Pancreas (tissue), 10 donors: ENCODE measurements at regions not wholly inside any gene's neighbourhood (a gene's known extent, or its start where the extent isn't known, plus 50 kb on each side); places are given as distances from the start of the nearest gene placed in this dataset.

Experiments
- ATAC-seq, 4 donors: fragments of 200-7000 bp; cut with Tn5 transposase; one replicate each; pipeline versions ENCODE4 v1.8.0 to v1.9.1; 2020; ENCODE audit warnings: mild to moderate bottlenecking in 4 of 4, moderate library complexity in 4 of 4
- DNase-seq, 6 donors: peaks; one replicate each; pipeline ENCODE4 v3.0.0-alpha.2; 2020
- FAIRE-seq: peaks from 2 replicates; lab custom pipeline; 2012; peaks lifted over from hg19 to GRCh38; lab: Jason Lieb, UNC
- H3K27ac ChIP-seq, 4 donors: fragments of 200-600 bp; sonication (generic); 1 replicate in 3 of 4; 2 replicates in 1 of 4; pipeline versions ENCODE4 v1.5.0 to v1.8.0; 2020
- H3K27me3 ChIP-seq, 4 donors: fragments of 200-600 bp; one replicate each; pipeline ENCODE4 v1.8.0; 2021
- H3K36me3 ChIP-seq, 3 donors: fragments of 200-600 bp; sonication (generic) in 1 of 3; one replicate each; pipeline versions ENCODE4 v1.5.0 to v1.8.0; 2020 to 2021
- H3K4me1 ChIP-seq, 3 donors: fragments of 200-600 bp; one replicate each; pipeline ENCODE4 v1.8.0; 2021
- H3K4me3 ChIP-seq, 4 donors: fragments of 200-600 bp; sonication (generic) in 2 of 4; one replicate each; pipeline versions ENCODE4 v1.5.0 to v1.8.0; 2020 to 2021
- H3K9me3 ChIP-seq, 4 donors: fragments of 200-600 bp; one replicate each; pipeline ENCODE4 v1.8.0; 2021
- CTCF ChIP-seq, 4 donors: fragments of 200-600 bp; sonication (generic) in 3 of 4; IDR thresholded peaks; one replicate each; pipeline versions ENCODE4 v1.5.0 to v1.8.0; 2021; ENCODE audit warnings: antibody characterized with exemption in 4 of 4
- WGBS, 2 donors: extraction: QIAGEN DNeasy Blood & Tissue Kit; methylation state at CpG; one replicate each; pipeline ENCODE4 v1.1.7; 2013; 5-methylcytosine and 5-hydroxymethylcytosine counted together
- intact Hi-C, 3 donors: fragments of 100-400 bp; cut with DNase I; formaldehyde crosslinking; loops; one replicate each; pipeline versions ENCODE4 v1.11.1 to v1.14.2; 2022
- donor health status: healthy with polysubstance abuse.
- donor health status: DM: no; HTN: no; CAD: no; lungs with moderate emphysema.
- donor health status: DM: no; HTN: no; CAD: no.
- donor health status: control.
- donor health status: control.
- donor health status: Bipolar disorder and iron deficiency.
- donor health status: DM: yes; HTN: yes; CAD: no.
- donor health status: DM: no; HTN: no; CAD: no.
- donor health status: DM: no; HTN: no; CAD: no.
- donor health status: DM: yes; HTN: yes; CAD: no.

DNA sequence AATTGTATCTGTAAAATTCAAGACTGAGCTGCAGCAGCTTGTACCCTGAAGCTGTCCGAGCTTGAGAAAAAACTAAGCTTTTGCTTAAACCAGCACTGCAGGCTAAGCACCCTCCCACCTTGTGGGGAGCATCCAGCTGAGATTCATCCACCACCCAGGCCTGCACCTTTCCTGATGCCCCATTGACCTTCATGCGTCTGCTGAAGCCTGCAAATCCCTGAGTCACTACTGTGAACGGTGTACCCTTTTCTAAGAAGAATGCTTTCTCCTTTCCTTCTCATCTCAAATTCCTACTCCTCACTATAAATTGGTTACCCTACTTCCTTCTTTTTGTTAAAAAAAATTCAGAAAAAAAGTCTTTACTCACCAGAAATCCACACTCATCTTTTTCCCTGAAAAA is 90.9 kb upstream of the RGS18 start:
- TF ChIP-seq CTCF (IDR thresholded peaks at IDR 0.05): no peak
- Histone ChIP-seq H3K36me3 (no peaks in the 10 kb centered on the region), H3K4me1 (no peaks in the 10 kb centered on the region), H3K4me3 (no peak overlapping the region), H3K9me3 (no peaks in the 10 kb centered on the region), H3K27me3 (no peaks in the 10 kb centered on the region), H3K27ac (no peak overlapping the region)
- WGBS, 2 donors: 60 to 62% methylated on average over 3 of the region's 3 CpGs
- ATAC-seq (no peak), DNase-seq (no peak), FAIRE-seq (no peak)
- intact Hi-C loops: no loop called here

DNA sequence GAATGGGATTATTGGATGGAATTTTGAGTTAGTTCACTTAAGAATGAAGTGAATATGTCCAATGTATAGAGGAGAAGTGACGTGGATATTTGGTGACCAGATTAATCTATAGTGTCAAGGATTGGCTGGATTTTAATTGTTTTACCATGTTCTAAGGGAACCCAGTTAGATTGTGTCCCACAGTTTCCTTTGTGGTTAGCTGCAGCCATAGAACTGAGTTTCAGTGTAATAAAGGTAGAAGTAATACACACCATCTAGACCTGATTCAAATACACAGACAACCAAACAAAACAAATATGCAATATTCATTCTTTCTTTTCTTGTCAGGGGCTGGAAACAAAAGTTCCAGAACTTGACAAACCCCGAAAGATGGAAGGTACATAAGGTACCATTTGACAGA is 88.0 kb upstream of the RGS18 start:
- FAIRE-seq: no peak
- no peaks in the 10 kb centered on the region for H3K27me3 ChIP-seq
- WGBS, 2 donors: 62 to 80% methylated on average over 2 of the region's 2 CpGs

DNA sequence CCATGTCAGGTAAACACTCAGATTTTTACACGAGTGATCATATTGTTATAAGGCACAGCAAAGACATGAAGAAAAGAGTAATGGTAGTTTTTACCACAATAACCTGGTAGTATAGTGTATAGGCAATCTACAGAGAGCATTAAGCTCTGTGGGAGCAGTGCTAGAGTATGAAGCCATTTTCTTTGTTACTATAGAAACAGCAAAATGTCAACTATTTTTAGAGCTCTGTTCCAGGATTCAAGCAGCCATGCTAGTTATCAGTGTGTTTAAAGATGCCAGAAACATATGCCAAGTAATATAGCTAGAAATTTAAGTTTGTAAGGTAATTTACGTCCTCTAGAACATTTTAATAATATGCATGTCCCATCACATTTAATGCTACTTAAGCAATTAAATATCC is 77.6 kb upstream of the RGS18 start:
- Histone ChIP-seq H3K27me3 (no peaks in the 10 kb centered on the region), H3K4me1 (no peaks in the 10 kb centered on the region), H3K36me3 (no peaks in the 10 kb centered on the region), H3K9me3 (no peaks in the 10 kb centered on the region), H3K27ac (no peak overlapping the region), H3K4me3 (no peak overlapping the region)
- no peak for ATAC-seq
- no peak for FAIRE-seq
- intact Hi-C loops: no loop called here
- TF ChIP-seq CTCF (IDR thresholded peaks at IDR 0.05): no peak
- WGBS, 2 donors: 60 to 67% methylated on average over 2 of the region's 2 CpGs
- DNase-seq: no peak

More for the DNA sequence above, 88.0 kb upstream of the RGS18 start:
- H3K4me1 ChIP-seq: no peaks in the 10 kb centered on the region
- H3K9me3 ChIP-seq: no peaks in the 10 kb centered on the region
- intact Hi-C loops: no loop called here
- TF ChIP-seq CTCF (IDR thresholded peaks at IDR 0.05): no peak
- DNase-seq (no peak), ATAC-seq (no peak)
- H3K36me3 ChIP-seq: no peaks in the 10 kb centered on the region
- H3K4me3 ChIP-seq: no peak overlapping the region
- no peak overlapping the region for H3K27ac ChIP-seq

GRCh38 chr1:192081359-192081758 is 76.9 kb upstream of the RGS18 start:
- FAIRE-seq: no peak
- Histone ChIP-seq H3K4me3 (no peak overlapping the region), H3K27ac (no peak overlapping the region)

GRCh38 chr1:192086644-192087043 is 71.6 kb upstream of the RGS18 start:
- no peaks in the 10 kb centered on the region for H3K36me3 ChIP-seq
- ATAC-seq (no peak), DNase-seq (no peak), FAIRE-seq (no peak)
- whole genome bisulfite sequencing, 2 donors: 88 to 97% methylated on average over 1 of the region's 1 CpG
- H3K4me1 ChIP-seq: no peaks in the 10 kb centered on the region
- H3K27ac ChIP-seq: no peak overlapping the region
- no peak overlapping the region for H3K4me3 ChIP-seq
- no peak for TF ChIP-seq CTCF (IDR thresholded peaks at IDR 0.05)
- H3K9me3 ChIP-seq: no peaks in the 10 kb centered on the region
- no peaks in the 10 kb centered on the region for H3K27me3 ChIP-seq
- intact Hi-C loops: no loop called here

More at GRCh38 chr1:192081359-192081758, 76.9 kb upstream of the RGS18 start:
- H3K27me3 ChIP-seq: no peaks in the 10 kb centered on the region
- intact Hi-C loops: no loop called here
- no peaks in the 10 kb centered on the region for H3K36me3 ChIP-seq
- no peaks in the 10 kb centered on the region for H3K4me1 ChIP-seq
- TF ChIP-seq CTCF (IDR thresholded peaks at IDR 0.05): no peak
- DNase-seq (no peak), ATAC-seq (no peak)
- H3K9me3 ChIP-seq: no peaks in the 10 kb centered on the region
